IMR-90 (cell line): ENCODE measurements at regions not wholly inside any gene's neighbourhood (a gene's known extent, or its start where the extent isn't known, plus 50 kb on each side); places are given as distances from the start of the nearest gene placed in this dataset.

ENCODE experiments used
- ATAC-seq: fragments of 200-7000 bp; cut with Tn5 transposase; 2 replicates; pipeline ENCODE4 v1.9.1; 2020; ENCODE audit warnings: low read depth, mild to moderate bottlenecking, moderate library complexity
- BruUV-seq: library from RNA; stranded (reverse); fragments of 400-500 nt; replicated peaks from 2 replicates; lab custom pipeline; 2021; lab: Mats Ljungman, UMichigan
- CTCF ChIA-PET: fragments of 300-600 bp; formaldehyde crosslinking; extraction: SDS; loops from one replicate; lab custom pipeline; 2021; ENCODE audit warnings: antibody characterized with exemption; lab: Yijun Ruan, JAX
- POLR2A ChIA-PET: fragments of 300-600 bp; sonication (Branson Sonifier 250); formaldehyde crosslinking; loops from one replicate; lab custom pipeline; 2022; ENCODE audit warnings: antibody characterized with exemption; ENCODE audit not compliant: unreplicated experiment; lab: Charles Lee
- DNase-seq: peaks from one replicate; pipeline ENCODE4 v3.0.0; 2013
- H2AFZ ChIP-seq: replicated peaks from 2 replicates; pipeline ENCODE3; 2013; ENCODE audit warnings: low read length, mild to moderate bottlenecking; ENCODE audit not compliant: poor library complexity
- H2AK5ac ChIP-seq: 2 replicates; pipeline ENCODE4 v1.6.1; 2013; ENCODE audit warnings: low read depth, low read length, inconsistent platforms
- H2AK9ac ChIP-seq: replicated peaks from 2 replicates; pipeline ENCODE3; 2013; ENCODE audit warnings: mild to moderate bottlenecking, low read depth, low read length, moderate library complexity; ENCODE audit not compliant: poor library complexity
- H2BK120ac ChIP-seq: 2 replicates; pipeline ENCODE4 v1.6.1; 2013; ENCODE audit warnings: low read depth, low read length, inconsistent platforms
- H2BK15ac ChIP-seq: 3 replicates; pipeline ENCODE4 v1.6.1; 2013; ENCODE audit warnings: low read depth, low read length, inconsistent platforms
- H2BK20ac ChIP-seq: 2 replicates; pipeline ENCODE4 v1.6.1; 2013; ENCODE audit warnings: low read depth, mild to moderate bottlenecking, inconsistent platforms, low read length, moderate library complexity
- H2BK5ac ChIP-seq: 2 replicates; pipeline ENCODE4 v1.6.1; 2013; ENCODE audit warnings: mild to moderate bottlenecking, low read depth, low read length, inconsistent platforms; ENCODE audit not compliant: poor library complexity, severe bottlenecking
- H3K14ac ChIP-seq: replicated peaks from 2 replicates; pipeline ENCODE4 v1.6.1; 2013; ENCODE audit warnings: low read depth, low read length, inconsistent platforms
- H3K18ac ChIP-seq: 2 replicates; pipeline ENCODE4 v1.6.1; 2013; ENCODE audit warnings: low read depth, low read length, control low read depth
- H3K23ac ChIP-seq: 2 replicates; pipeline ENCODE4 v1.6.1; 2013; ENCODE audit warnings: low read depth, low read length, inconsistent platforms
- H3K27ac ChIP-seq: 2 replicates; pipeline ENCODE4 v1.5.1; 2013; ENCODE audit warnings: mild to moderate bottlenecking, control low read depth, low read length; ENCODE audit not compliant: insufficient read depth
- H3K27me3 ChIP-seq: 2 replicates; pipeline ENCODE4 v1.6.1; 2013; ENCODE audit warnings: low read length; ENCODE audit not compliant: control insufficient read depth, insufficient read depth
- H3K36me3 ChIP-seq: 2 replicates; pipeline ENCODE4 v1.6.1; 2013; ENCODE audit warnings: low read length, mixed read lengths; ENCODE audit not compliant: control insufficient read depth, insufficient read depth
- H3K4ac ChIP-seq: 2 replicates; pipeline ENCODE4 v1.6.1; 2013; ENCODE audit warnings: low read depth, low read length, inconsistent platforms
- H3K4me1 ChIP-seq: 2 replicates; pipeline ENCODE4 v1.6.1; 2013; ENCODE audit warnings: low read length, mixed read lengths; ENCODE audit not compliant: control insufficient read depth, insufficient read depth
- H3K4me2 ChIP-seq: 2 replicates; pipeline ENCODE4 v1.6.1; 2013; ENCODE audit warnings: low read depth, mild to moderate bottlenecking, control low read depth, low read length, moderate library complexity
- H3K4me3 ChIP-seq: 2 replicates; pipeline ENCODE4 v1.5.1; 2013; ENCODE audit warnings: low read depth, mild to moderate bottlenecking, control low read depth, low read length, moderate library complexity; ENCODE audit not compliant: insufficient read depth
- H3K56ac ChIP-seq: 2 replicates; pipeline ENCODE4 v1.6.1; 2013; ENCODE audit warnings: low read length, inconsistent platforms; ENCODE audit not compliant: insufficient read depth; ENCODE audit errors: extremely low read depth
- H3K79me1 ChIP-seq, 2 experiments: 2 replicates each; pipeline ENCODE4 v1.6.1; 2013; ENCODE audit warnings: low read length in 2 of 2, inconsistent platforms in 1 of 2, low read depth in 1 of 2
- H3K9ac ChIP-seq: 2 replicates; pipeline ENCODE4 v1.6.1; 2013; ENCODE audit warnings: low read depth, low read length, control low read depth
- H3K9me1 ChIP-seq: 2 replicates; pipeline ENCODE4 v1.6.1; 2013; ENCODE audit warnings: low read length, inconsistent platforms; ENCODE audit not compliant: insufficient read depth
- H3K9me3 ChIP-seq: 2 replicates; pipeline ENCODE4 v1.6.1; 2013; ENCODE audit warnings: low read length; ENCODE audit not compliant: control insufficient read depth, insufficient read depth
- H4K20me1 ChIP-seq: 2 replicates; pipeline ENCODE4 v1.6.1; 2013; ENCODE audit warnings: low read length, inconsistent platforms; ENCODE audit not compliant: insufficient read depth
- H4K5ac ChIP-seq: 2 replicates; pipeline ENCODE4 v1.6.1; 2013; ENCODE audit warnings: mild to moderate bottlenecking, low read depth, low read length, control low read depth
- H4K8ac ChIP-seq, 2 experiments: 2 replicates each; pipeline ENCODE4 v1.6.1; 2013; ENCODE audit warnings: low read depth in 2 of 2, low read length in 2 of 2, control low read depth in 1 of 2, inconsistent platforms in 1 of 2
- H4K91ac ChIP-seq: 2 replicates; pipeline ENCODE4 v1.6.1; 2013; ENCODE audit warnings: low read depth, low read length, inconsistent platforms; ENCODE audit not compliant: insufficient read depth
- MAFK ChIP-seq: IDR thresholded peaks from 2 replicates; pipeline ENCODE4 v1.6.1; 2012; ENCODE audit warnings: low read depth, low read length, improper control_type of control experiment
- NFE2L2 ChIP-seq: fragments of 150-350 bp; IDR thresholded peaks from 2 replicates; pipeline ENCODE4 v1.6.1; 2016; ENCODE audit warnings: low read depth, mild to moderate bottlenecking, low read length
- WGBS, 2 experiments: methylation state at CpG; one replicate each; pipeline versions ENCODE4 v1.1.5 to v1.1.7; 2013; ENCODE audit warnings: missing lambda C conversion rate in 2 of 2; ENCODE audit not compliant: insufficient read length in 1 of 2; ENCODE audit errors: extremely low coverage in 2 of 2; 5-methylcytosine and 5-hydroxymethylcytosine counted together
- dilution Hi-C: fragments of 300-500 bp; cut with HindIII; formaldehyde crosslinking; loops from one replicate; pipeline ENCODE4 v1.14.3; 2018; ENCODE audit warnings: low sequenced_read_pairs; ENCODE audit not compliant: unreplicated experiment
- in situ Hi-C: fragments of 300-500 bp; cut with MboI; formaldehyde crosslinking; loops from 3 replicates; pipeline ENCODE4 v1.14.3; 2019; ENCODE audit warnings: low sequenced_read_pairs, inconsistent platforms, mixed read lengths
- intact Hi-C: fragments of 100-400 bp; cut with micrococcal nuclease; formaldehyde crosslinking; loops from 2 replicates; pipeline ENCODE4 v1.10.0; 2022

DNA sequence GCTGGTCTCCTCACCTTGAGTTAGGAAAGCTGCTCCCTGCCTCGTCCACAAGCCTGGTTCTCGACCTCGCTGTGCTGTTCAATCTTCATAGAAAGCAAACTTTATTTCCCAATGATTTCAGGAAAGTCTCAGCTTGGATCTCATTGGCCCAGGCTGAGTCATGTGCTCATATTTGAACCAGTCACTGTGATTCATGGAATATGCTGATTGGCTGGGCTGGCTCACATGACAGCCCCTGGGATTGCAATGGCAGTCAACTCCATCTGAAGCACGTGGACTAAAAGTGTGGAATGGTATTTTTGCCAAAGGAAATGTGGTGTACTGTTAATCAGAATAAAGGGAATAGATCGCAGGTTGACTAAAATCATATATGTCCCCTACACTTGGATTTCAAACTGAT is 396.6 kb downstream of the AACS start:
- H3K9ac ChIP-seq, result no peak overlapping the region
- no peak overlapping the region for H2BK5ac ChIP-seq
- no peak overlapping the region for H2BK15ac ChIP-seq
- no peaks in the 10 kb centered on the region for H3K36me3 ChIP-seq
- CTCF ChIA-PET, result no interaction called here
- H4K5ac ChIP-seq, result no peak overlapping the region
- no peak overlapping the region for H3K56ac ChIP-seq
- H3K4me3 ChIP-seq, result no peak overlapping the region
- TF ChIP-seq NFE2L2 (no peak), MAFK (no peak)
- no peak overlapping the region for H3K18ac ChIP-seq
- no peak overlapping the region for H2AK5ac ChIP-seq
- in situ Hi-C loops (no loop called here), dilution Hi-C loops (no loop called here), intact Hi-C loops (no loop called here)
- no TSS peak for BruUV-seq
- H4K91ac ChIP-seq, result no peak overlapping the region
- H3K14ac ChIP-seq, result no peak overlapping the region
- H3K4me2 ChIP-seq, result no peak overlapping the region
- DNase-seq (no peak), ATAC-seq (no peak)
- H2BK20ac ChIP-seq, result no peak overlapping the region
- no peak overlapping the region for H2BK120ac ChIP-seq
- no peaks in the 10 kb centered on the region for H3K79me1 ChIP-seq
- peaks cover 40% of the 10 kb centered on the region for H3K9me3 ChIP-seq
- H4K8ac ChIP-seq, result no peak overlapping the region
- no peak overlapping the region for H3K4ac ChIP-seq
- POLR2A ChIA-PET, result no interaction called here
- no peaks in the 10 kb centered on the region for H4K20me1 ChIP-seq
- no peak overlapping the region for H2AK9ac ChIP-seq
- no peaks in the 10 kb centered on the region for H3K9me1 ChIP-seq
- H3K27me3 ChIP-seq, result no peaks in the 10 kb centered on the region
- H3K4me1 ChIP-seq, result no peaks in the 10 kb centered on the region
- no peak overlapping the region for H3K27ac ChIP-seq
- H3K23ac ChIP-seq, result no peak overlapping the region
- no peak overlapping the region for H2AFZ ChIP-seq
- WGBS, 2 experiments, result no CpG with 5 or more reads among the region's 5 CpGs
